HFFc6 (cell line): ENCODE measurements at regions not wholly inside any gene's neighbourhood (a gene's known extent, or its start where the extent isn't known, plus 50 kb on each side); places are given as distances from the start of the nearest gene placed in this dataset.
"Not testable (repeated sequence)": the region's sequence is repeated elsewhere in the genome, so short reads cannot be mapped to it uniquely, and the experiment has no call there.

Experiments
- DNase-seq: peaks from one replicate; pipeline ENCODE4 v3.0.0-alpha.2; 2018
- H3K27ac Mint-ChIP-seq: 2 replicates; pipeline ENCODE4 v1.8.0; 2020; ENCODE audit warnings: mild to moderate bottlenecking, mixed read lengths
- H3K27me3 Mint-ChIP-seq: 2 replicates; pipeline ENCODE4 v1.8.0; 2021; ENCODE audit warnings: mild to moderate bottlenecking, moderate library complexity, mixed read lengths; ENCODE audit not compliant: insufficient read depth
- H3K36me3 Mint-ChIP-seq: 2 replicates; pipeline ENCODE4 v1.8.0; 2021; ENCODE audit warnings: low read depth, mixed read lengths
- H3K4me1 Mint-ChIP-seq: 2 replicates; pipeline ENCODE4 v1.8.0; 2020; ENCODE audit warnings: low read depth, mixed read lengths
- H3K4me3 Mint-ChIP-seq: 2 replicates; pipeline ENCODE4 v1.8.0; 2020; ENCODE audit warnings: mild to moderate bottlenecking, moderate library complexity, mixed read lengths
- H3K9me3 Mint-ChIP-seq: 2 replicates; pipeline ENCODE4 v1.8.0; 2020; ENCODE audit warnings: mild to moderate bottlenecking, mixed read lengths
- TF ChIP-seq, protein P1 (sequence below): fragments of 200-600 bp; sonication (generic); IDR thresholded peaks from 2 replicates; pipeline ENCODE4 v1.5.0; 2021; ENCODE audit warnings: antibody characterized with exemption, mild to moderate bottlenecking

DNA sequence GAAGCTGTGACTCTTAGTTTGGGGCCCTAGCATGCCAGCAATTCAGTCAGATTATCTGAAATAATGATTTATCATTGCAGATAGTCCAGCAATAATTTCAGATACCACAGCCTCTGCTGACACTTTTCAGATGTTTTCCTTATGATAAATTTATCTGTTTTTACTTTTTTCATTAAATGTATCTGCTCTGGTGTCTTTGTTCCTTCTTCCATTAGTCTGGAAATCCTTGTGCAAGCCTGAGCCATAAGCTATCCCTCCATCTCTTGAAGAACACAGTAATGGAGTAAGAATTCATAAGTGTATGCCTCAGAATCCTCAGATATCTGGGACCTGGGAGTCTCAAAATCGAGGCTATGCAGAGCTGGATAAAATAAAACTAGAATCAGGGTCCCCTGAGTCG lies 146.4 kb upstream of the KRR1 start:
- TF ChIP-seq, protein P1, sequence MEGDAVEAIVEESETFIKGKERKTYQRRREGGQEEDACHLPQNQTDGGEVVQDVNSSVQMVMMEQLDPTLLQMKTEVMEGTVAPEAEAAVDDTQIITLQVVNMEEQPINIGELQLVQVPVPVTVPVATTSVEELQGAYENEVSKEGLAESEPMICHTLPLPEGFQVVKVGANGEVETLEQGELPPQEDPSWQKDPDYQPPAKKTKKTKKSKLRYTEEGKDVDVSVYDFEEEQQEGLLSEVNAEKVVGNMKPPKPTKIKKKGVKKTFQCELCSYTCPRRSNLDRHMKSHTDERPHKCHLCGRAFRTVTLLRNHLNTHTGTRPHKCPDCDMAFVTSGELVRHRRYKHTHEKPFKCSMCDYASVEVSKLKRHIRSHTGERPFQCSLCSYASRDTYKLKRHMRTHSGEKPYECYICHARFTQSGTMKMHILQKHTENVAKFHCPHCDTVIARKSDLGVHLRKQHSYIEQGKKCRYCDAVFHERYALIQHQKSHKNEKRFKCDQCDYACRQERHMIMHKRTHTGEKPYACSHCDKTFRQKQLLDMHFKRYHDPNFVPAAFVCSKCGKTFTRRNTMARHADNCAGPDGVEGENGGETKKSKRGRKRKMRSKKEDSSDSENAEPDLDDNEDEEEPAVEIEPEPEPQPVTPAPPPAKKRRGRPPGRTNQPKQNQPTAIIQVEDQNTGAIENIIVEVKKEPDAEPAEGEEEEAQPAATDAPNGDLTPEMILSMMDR = no peak
- DNase-seq = no peak
- no peaks in the 10 kb centered on the region for H3K27me3 Mint-ChIP-seq
- no peak overlapping the region for H3K4me3 Mint-ChIP-seq
- H3K9me3 Mint-ChIP-seq = no peaks in the 10 kb centered on the region; the same call in 1 of the 2 replicates
- peak overlapping the region; percentile 78; the same call in 1 of the 2 replicates for H3K27ac Mint-ChIP-seq
- H3K36me3 Mint-ChIP-seq = peaks cover 16% of the 10 kb centered on the region
- H3K4me1 Mint-ChIP-seq = peaks cover 33% of the 10 kb centered on the region; the same call in 1 of the 2 replicates

DNA sequence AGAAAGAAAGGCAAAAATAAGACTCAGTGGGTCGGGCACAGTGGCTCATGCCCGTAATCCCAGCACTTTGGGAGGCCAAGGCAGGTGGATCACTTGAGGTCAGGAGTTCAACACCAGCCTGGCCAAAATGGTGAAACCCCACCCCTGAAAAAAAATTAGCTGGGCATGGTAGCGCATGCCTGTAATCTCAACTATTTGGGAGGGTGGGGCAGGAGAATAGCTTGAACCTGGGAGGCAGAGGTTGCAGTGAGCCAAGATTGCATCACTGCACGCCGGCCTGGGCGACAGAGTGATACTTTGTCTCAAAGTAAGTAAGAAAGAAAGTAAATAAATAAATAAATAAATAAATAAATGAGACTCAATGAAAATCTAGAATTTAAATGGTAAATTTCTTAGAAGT lies 145.9 kb upstream of the KRR1 start:
- Mint-ChIP-seq H3K27ac (peak overlapping the region; percentile 71), H3K36me3 (peaks cover 16% of the 10 kb centered on the region), H3K4me1 (peaks cover 36% of the 10 kb centered on the region)
- DNase-seq, H3K4me3 Mint-ChIP-seq, H3K9me3 Mint-ChIP-seq, H3K27me3 Mint-ChIP-seq: not testable (repeated sequence)

DNA sequence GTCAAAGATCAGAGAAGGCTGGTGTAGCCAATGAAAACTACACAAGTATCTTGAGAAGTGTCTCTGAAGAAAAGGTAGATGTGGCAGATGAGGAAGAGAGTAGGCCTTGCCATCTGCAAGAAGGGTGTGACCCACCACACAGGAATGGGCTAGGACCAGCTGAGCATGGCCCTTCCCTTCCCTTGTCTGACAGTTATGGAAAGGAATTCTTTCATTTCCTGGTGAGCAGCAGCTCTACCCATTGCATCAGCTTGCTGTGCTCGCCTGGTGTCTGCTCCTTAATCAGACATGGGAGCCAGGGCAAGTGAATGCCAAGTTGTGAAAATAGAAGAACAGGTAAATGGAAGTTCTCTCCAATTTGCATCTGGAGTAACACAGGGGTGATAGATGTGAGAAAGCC lies 145.2 kb upstream of the KRR1 start:
- no peaks in the 10 kb centered on the region for H3K27me3 Mint-ChIP-seq
- no peaks in the 10 kb centered on the region; the same call in 1 of the 2 replicates for H3K9me3 Mint-ChIP-seq
- peak overlapping the region; percentile 71 for H3K27ac Mint-ChIP-seq
- DNase-seq = peak; percentile 58
- peaks cover 43% of the 10 kb centered on the region for H3K4me1 Mint-ChIP-seq
- TF ChIP-seq, protein P1 = no peak
- H3K36me3 Mint-ChIP-seq = peaks cover 16% of the 10 kb centered on the region
- no peak overlapping the region for H3K4me3 Mint-ChIP-seq

DNA sequence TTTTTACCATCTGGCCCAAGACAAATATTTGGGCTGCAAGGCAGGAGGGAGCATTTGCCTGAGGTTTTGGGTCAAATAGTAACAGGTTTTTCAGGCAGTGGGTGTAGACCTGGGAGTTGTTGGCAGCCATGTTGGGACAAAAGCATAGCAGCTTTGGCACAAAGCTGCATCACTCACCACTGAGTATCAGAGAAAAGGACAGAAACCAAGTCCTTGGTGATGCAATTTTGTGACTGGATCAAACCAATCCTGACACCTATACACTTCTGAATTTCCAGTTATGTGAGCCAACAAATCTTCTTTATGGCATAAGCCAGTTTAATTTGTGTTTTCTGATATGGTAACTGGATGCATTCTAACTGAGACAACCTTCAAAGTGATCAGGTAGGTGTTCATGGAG lies 144.8 kb upstream of the KRR1 start:
- Mint-ChIP-seq H3K36me3 (peaks cover 16% of the 10 kb centered on the region), H3K4me3 (no peak overlapping the region), H3K9me3 (no peaks in the 10 kb centered on the region; the same call in 1 of the 2 replicates), H3K27me3 (no peaks in the 10 kb centered on the region), H3K27ac (peak overlapping the region; percentile 71), H3K4me1 (peaks cover 47% of the 10 kb centered on the region)
- TF ChIP-seq, protein P1 = no peak
- no peak for DNase-seq

DNA sequence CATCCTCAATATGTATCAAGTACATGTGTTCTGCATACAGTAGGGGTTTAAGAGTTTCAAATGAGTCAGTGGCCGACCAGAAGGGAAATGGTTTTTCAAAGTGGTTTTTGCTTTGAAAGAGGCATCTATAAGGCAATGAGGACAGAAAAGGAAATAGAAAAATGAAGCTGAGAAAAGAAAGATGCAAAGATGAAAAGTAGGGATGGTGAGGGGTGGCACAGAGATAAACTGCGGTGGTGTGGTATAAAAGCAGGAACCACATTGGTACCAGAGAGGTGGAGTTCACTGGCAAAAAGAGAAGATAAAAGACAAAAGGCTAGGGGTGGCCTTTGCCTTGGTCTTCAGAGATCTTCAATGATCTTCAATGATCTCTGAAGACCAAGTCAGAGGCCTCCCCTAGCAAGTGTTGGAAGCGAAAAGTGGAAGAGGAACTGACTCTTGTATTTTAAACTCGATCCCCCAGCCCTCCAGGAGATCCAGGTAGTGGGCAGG lies 144.0 kb upstream of the KRR1 start:
- DNase-seq = no peak
- Mint-ChIP-seq H3K4me1 (peaks cover 56% of the 10 kb centered on the region), H3K36me3 (peaks cover 16% of the 10 kb centered on the region), H3K27me3 (no peaks in the 10 kb centered on the region), H3K27ac (peak overlapping the region; percentile 14; the same call in 1 of the 2 replicates), H3K9me3 (no peaks in the 10 kb centered on the region; the same call in 1 of the 2 replicates), H3K4me3 (no peak overlapping the region)
- TF ChIP-seq, protein P1 = no peak

DNA sequence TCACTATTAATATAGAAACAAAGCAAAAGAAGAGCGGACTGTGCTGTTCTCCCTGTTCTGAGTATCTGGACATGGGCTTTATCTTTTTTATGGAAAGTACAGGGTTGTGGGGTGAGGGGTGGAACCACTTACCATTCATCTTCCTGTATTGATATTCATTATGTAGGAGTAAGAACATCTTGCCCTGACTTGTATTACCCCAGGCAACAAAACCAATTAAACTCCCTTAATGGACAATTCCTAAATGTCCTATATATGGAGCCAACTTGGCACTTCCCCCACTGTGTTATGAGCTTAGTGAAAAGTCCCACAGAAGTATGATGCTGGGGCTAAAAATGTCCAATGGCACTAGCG lies 139.9 kb upstream of the KRR1 start:
- H3K9me3 Mint-ChIP-seq = no peaks in the 10 kb centered on the region; the same call in 1 of the 2 replicates
- TF ChIP-seq, protein P1 = no peak
- no peak overlapping the region for H3K4me3 Mint-ChIP-seq
- no peaks in the 10 kb centered on the region for H3K27me3 Mint-ChIP-seq
- no peak for DNase-seq
- peaks cover 16% of the 10 kb centered on the region for H3K36me3 Mint-ChIP-seq
- no peak overlapping the region for H3K27ac Mint-ChIP-seq
- H3K4me1 Mint-ChIP-seq = peaks cover 45% of the 10 kb centered on the region
